ENCODE measurements at regions not wholly inside any gene's neighbourhood (a gene's known extent, or its start where the extent isn't known, plus 50 kb on each side); places are given as distances from the start of the nearest gene placed in this dataset.
"Not testable (repeated sequence)": the region's sequence is repeated elsewhere in the genome, so short reads cannot be mapped to it uniquely, and the experiment has no call there.

GRCh38 chr2:120533625-120534024 lies 187.7 kb downstream of the INHBB start:
- no peak for ATAC-seq (ENCODE audit: poor library complexity)
- intact Hi-C loops (cut with DNase I) = no loop called here
- no peak for DNase-seq

GRCh38 chr2:120534457-120534856 lies 188.5 kb downstream of the INHBB start:
- ATAC-seq (ENCODE audit: poor library complexity) (no peak), DNase-seq (no peak)
- intact Hi-C loops (cut with DNase I) = no loop called here

- intact Hi-C loops (cut with DNase I) = no loop called here
- no peak for DNase-seq
- no peak for ATAC-seq (ENCODE audit: poor library complexity)
These were observed 189.1 kb downstream of the INHBB start for GRCh38 chr2:120535081-120535480.

- ATAC-seq (ENCODE audit: poor library complexity) (peak; percentile 56), DNase-seq (no peak)
- intact Hi-C loops (cut with DNase I) = no loop called here
These were observed 190.2 kb downstream of the INHBB start for GRCh38 chr2:120536141-120536540.

- ATAC-seq (ENCODE audit: poor library complexity) = no peak
- intact Hi-C loops (cut with DNase I) = no loop called here
- DNase-seq = no peak
These were observed 192.9 kb downstream of the INHBB start for GRCh38 chr2:120538691-120539423.

GRCh38 chr2:120539424-120539936 lies 193.5 kb downstream of the INHBB start:
- no peak for DNase-seq
- intact Hi-C loops (cut with DNase I) = no loop called here
- ATAC-seq (ENCODE audit: poor library complexity) = no peak

GRCh38 chr2:120539937-120540718 lies 194.2 kb downstream of the INHBB start:
- DNase-seq (peak; percentile 82), ATAC-seq (ENCODE audit: poor library complexity) (peak; percentile 90)
- intact Hi-C loops (cut with DNase I) = no loop called here

- intact Hi-C loops (cut with DNase I) = no loop called here
- ATAC-seq (ENCODE audit: poor library complexity) (peak; percentile 6), DNase-seq (no peak)
These were observed 194.7 kb upstream of the GLI2 start for GRCh38 chr2:120540719-120541552.

- intact Hi-C loops (cut with DNase I) = no loop called here
- no peak for ATAC-seq (ENCODE audit: poor library complexity)
- no peak for DNase-seq
These were observed 194.1 kb upstream of the GLI2 start for GRCh38 chr2:120541553-120541932.

- intact Hi-C loops (cut with DNase I) = no loop called here
- no peak for ATAC-seq (ENCODE audit: poor library complexity)
- DNase-seq = no peak
These were observed 193.5 kb upstream of the GLI2 start for GRCh38 chr2:120541972-120542670.

GRCh38 chr2:120542911-120543527 lies 192.6 kb upstream of the GLI2 start:
- intact Hi-C loops (cut with DNase I) = no loop called here
- no peak for DNase-seq
- no peak for ATAC-seq (ENCODE audit: poor library complexity)

- intact Hi-C loops (cut with DNase I) = no loop called here
- DNase-seq = peak; percentile 33
- ATAC-seq (ENCODE audit: poor library complexity) = no peak
These were observed 191.8 kb upstream of the GLI2 start for GRCh38 chr2:120543899-120544298.

- intact Hi-C loops (cut with DNase I) = no loop called here
- DNase-seq (no peak), ATAC-seq (ENCODE audit: poor library complexity) (no peak)
These were observed 191.1 kb upstream of the GLI2 start for GRCh38 chr2:120544522-120544921.

GRCh38 chr2:120545007-120545406 lies 190.7 kb upstream of the GLI2 start:
- ATAC-seq (ENCODE audit: poor library complexity); intact Hi-C loops (cut with DNase I): not testable (repeated sequence)
- DNase-seq = peak; percentile 26

GRCh38 chr2:120545521-120546047 lies 190.1 kb upstream of the GLI2 start:
- intact Hi-C loops (cut with DNase I) = no loop called here
- no peak for ATAC-seq (ENCODE audit: poor library complexity)
- DNase-seq = no peak

- DNase-seq = peak; percentile 64
- peak; percentile 17 for ATAC-seq (ENCODE audit: poor library complexity)
- intact Hi-C loops (cut with DNase I) = no loop called here
These were observed 189.4 kb upstream of the GLI2 start for GRCh38 chr2:120546048-120546864.

- ATAC-seq (ENCODE audit: poor library complexity) (no peak), DNase-seq (peak; percentile 18)
- intact Hi-C loops (cut with DNase I) = no loop called here
These were observed 188.7 kb upstream of the GLI2 start for GRCh38 chr2:120546865-120547390.

Measured in Right ventricle myocardium superior (tissue), 1 donor.